ENCODE measurements at regions not wholly inside any gene's neighbourhood (a gene's known extent, or its start where the extent isn't known, plus 50 kb on each side); places are given as distances from the start of the nearest gene placed in this dataset.
A peak's percentile ranks its signal among the peaks of the same experiment; 100 is the strongest.

DNA sequence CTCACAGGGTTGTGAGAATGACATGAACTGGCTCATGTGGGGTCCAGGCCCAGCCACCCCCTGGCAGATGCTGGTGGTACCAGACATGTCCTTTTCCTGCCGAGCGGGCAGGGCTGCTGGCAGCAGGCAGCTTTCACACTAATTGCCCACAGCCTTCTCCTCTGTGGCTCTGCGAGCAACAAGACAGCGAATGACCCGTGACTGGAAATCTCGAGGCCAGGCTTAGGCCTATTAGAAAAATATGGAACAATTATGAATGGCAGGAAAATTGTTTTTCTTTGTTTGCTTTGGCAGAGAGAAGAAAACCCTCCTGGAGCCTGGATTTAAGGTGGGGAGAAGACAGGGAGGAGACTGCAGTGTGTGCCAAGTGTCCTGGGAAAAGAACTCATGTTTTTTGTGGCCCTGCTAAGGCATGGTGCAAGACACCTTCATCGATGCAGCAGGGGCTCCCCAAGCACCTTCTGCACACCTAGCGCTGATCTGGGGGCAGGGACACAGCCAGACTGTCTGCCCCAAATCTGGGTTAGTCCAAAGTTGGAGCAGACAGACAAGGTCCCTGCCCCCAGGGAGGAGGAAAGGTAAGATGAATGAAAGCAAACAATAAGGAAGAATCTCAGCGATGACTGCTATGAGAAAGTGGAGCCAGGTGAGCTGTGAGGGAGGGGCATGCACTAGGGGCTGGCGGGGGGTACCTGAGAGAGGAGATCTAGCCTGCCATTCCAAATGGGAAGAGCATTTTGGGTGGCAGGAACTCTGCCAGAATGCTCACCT, 193.8 kb upstream of the TLE3 start:
- no peak overlapping the region for H3K4me3 ChIP-seq
- TF ChIP-seq POLR2AphosphoS5 (IDR thresholded peaks at IDR 0.05), result no peak
- no peak for TF ChIP-seq POLR2A (IDR thresholded peaks at IDR 0.05)
- no peak for TF ChIP-seq CTCF (IDR thresholded peaks at IDR 0.05)
- peak in 1 of 2 donors; percentile 51 for DNase-seq (ENCODE audit: low spot score in 2 of 2)
- intact Hi-C loops (cut with DNase I; ENCODE audit: low total_unique reads), result no loop called here
- H3K36me3 ChIP-seq, result no peaks in the 10 kb centered on the region
- no peaks in the 10 kb centered on the region for H3K4me1 ChIP-seq
- H3K27ac ChIP-seq, result peak overlapping the region in 1 of 2 donors; percentile 40
- H3K27me3 ChIP-seq, result no peaks in the 10 kb centered on the region
- H3K9me3 ChIP-seq, result no peaks in the 10 kb centered on the region

GRCh38 chr15:70290708-70291107, 193.0 kb upstream of the TLE3 start:
- no peak for DNase-seq (ENCODE audit: low spot score in 2 of 2)
- TF ChIP-seq CTCF (IDR thresholded peaks at IDR 0.05) (no peak), POLR2A (IDR thresholded peaks at IDR 0.05) (no peak), POLR2AphosphoS5 (IDR thresholded peaks at IDR 0.05) (no peak)
- Histone ChIP-seq H3K9me3 (no peaks in the 10 kb centered on the region), H3K27me3 (no peaks in the 10 kb centered on the region), H3K4me1 (no peaks in the 10 kb centered on the region), H3K27ac (peak overlapping the region in 1 of 2 donors; percentile 40), H3K4me3 (no peak overlapping the region), H3K36me3 (no peaks in the 10 kb centered on the region)
- intact Hi-C loops (cut with DNase I; ENCODE audit: low total_unique reads), result no loop called here

GRCh38 chr15:70289191-70289955, 191.7 kb upstream of the TLE3 start:
- no peaks in the 10 kb centered on the region for H3K9me3 ChIP-seq
- H3K27ac ChIP-seq, result peak overlapping the region; percentile 41 to 59
- peak; percentile 82 to 90 for DNase-seq (ENCODE audit: low spot score in 2 of 2)
- intact Hi-C loops (cut with DNase I; ENCODE audit: low total_unique reads), result no loop called here
- TF ChIP-seq CTCF (IDR thresholded peaks at IDR 0.05) (peak in 1 of 3 donors; percentile 37), POLR2AphosphoS5 (IDR thresholded peaks at IDR 0.05) (peak in 2 of 3 donors; percentile 28 to 52), POLR2A (IDR thresholded peaks at IDR 0.05) (no peak)
- H3K4me1 ChIP-seq, result no peaks in the 10 kb centered on the region
- no peaks in the 10 kb centered on the region for H3K36me3 ChIP-seq
- no peaks in the 10 kb centered on the region for H3K27me3 ChIP-seq
- no peak overlapping the region for H3K4me3 ChIP-seq

DNA sequence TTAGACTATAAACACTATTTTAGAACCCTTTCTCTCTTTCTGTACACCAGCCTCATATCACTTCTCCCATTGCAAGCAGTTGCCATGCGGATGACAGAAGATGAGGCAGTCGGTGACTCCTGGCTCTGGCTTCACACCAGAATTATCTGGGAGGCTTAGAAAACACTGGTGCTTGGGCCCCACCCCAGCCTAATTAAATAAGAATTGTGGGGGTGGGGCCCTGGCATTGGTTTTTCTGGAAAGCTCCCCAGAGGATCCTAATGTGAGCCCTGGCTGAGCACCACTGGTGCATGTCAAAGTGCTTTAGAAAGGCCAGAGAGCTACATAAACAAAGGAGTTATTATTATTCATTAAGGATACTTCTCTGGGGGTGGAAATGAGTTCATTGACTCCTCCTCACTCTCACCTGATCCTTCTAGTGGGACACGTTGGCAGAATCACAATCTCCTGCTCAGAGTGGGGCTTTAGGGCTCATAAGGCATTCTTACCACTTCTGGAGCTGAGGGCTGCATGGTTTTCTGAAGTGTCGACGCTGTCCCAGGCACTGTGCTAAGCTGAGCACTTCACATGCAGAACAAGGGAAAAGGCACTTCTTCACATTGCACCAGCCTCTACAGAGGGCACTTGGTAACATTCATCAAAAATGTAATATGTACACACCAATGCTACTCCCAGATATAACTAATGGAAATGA, 188.5 kb upstream of the TLE3 start:
- Histone ChIP-seq H3K9me3 (no peaks in the 10 kb centered on the region), H3K27me3 (no peaks in the 10 kb centered on the region), H3K36me3 (no peaks in the 10 kb centered on the region), H3K4me3 (no peak overlapping the region), H3K27ac (no peak overlapping the region), H3K4me1 (no peaks in the 10 kb centered on the region)
- no peak for DNase-seq (ENCODE audit: low spot score in 2 of 2)
- no peak for TF ChIP-seq POLR2AphosphoS5 (IDR thresholded peaks at IDR 0.05)
- TF ChIP-seq CTCF (IDR thresholded peaks at IDR 0.05), result no peak
- TF ChIP-seq POLR2A (IDR thresholded peaks at IDR 0.05), result no peak
- intact Hi-C loops (cut with DNase I; ENCODE audit: low total_unique reads), result no loop called here
